Amniotic epithelial cell (primary cell): ENCODE measurements at regions not wholly inside any gene's neighbourhood (a gene's known extent, or its start where the extent isn't known, plus 50 kb on each side); places are given as distances from the start of the nearest gene placed in this dataset.

Experiments
- DNase-seq: peaks from one replicate; pipeline ENCODE4 v3.0.0-alpha.2; 2010; ENCODE audit warnings: low read depth

DNA sequence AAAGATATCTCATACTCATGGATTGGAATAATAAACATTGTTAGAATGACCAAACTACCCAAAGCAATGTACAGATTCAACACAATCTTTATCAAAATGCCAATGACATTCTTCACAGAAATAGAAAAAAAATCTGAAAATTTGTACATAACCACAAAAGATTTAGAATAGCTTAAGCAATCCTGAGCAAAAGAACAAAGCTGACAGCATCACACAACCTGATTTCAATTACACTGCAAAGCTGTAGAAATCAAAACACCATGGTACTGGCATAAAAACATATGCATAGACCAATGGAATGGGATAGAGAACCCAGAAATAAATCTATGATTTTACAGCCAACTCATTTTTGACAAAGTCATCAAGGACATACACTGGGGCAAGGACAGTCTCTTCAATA lies 130.0 kb upstream of the TMEM72 start:
- no peak for DNase-seq

DNA sequence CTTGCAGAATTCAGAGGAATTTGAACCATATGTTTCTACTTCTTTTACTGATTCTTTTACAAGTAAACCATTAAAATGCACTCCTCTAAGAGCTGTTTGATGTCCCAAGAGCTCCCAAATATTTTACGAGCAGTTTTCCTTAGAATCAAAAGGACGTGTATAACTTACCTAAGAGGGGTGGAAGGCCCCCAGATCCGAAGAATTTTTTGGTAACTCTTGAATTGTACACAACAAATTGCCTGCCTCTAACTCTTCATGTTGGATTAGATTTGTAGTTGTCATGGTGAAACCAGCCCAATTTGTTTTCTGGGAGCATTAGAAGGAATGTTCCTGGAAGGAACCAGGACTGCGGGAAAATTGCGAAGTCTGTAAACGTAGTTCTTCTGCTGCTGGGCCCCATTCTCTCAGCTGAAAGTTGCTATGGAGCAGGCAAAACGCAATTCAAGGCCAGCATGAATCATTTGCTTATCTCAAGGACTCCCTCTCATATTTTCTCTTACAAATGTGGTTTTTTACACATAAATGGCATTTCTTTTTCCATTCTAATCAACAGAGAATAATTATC lies 124.8 kb upstream of the TMEM72 start:
- DNase-seq, result peak; percentile 96

DNA sequence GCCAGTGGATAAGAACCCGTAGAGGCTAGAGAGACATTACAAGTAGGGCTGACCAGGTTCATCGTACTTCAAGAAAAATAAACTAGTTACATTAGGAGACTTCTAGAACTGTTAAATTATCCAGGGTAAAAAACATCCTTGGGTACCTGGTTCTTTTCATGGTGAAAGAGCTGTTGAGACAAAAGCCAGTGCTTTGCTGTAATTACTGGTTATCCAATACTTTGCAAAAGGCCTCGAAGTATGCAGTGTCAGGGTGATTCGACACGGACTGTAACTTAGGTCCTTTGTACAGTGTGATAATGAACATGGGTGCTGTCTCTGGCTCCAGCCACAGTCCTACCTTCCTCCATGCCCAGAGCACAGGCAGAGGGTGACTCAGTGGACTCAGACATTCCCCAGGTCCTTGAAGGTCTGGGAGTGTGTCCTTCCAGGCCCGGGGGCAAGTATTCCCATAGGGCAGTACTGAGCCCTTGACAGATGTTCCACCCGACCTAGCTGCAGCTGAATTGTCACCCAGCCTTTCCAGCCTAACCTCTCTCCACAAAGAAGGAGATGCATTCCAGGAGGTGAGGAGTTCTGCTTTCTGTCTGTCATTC lies 123.6 kb upstream of the TMEM72 start:
- peak; percentile 20 for DNase-seq

DNA sequence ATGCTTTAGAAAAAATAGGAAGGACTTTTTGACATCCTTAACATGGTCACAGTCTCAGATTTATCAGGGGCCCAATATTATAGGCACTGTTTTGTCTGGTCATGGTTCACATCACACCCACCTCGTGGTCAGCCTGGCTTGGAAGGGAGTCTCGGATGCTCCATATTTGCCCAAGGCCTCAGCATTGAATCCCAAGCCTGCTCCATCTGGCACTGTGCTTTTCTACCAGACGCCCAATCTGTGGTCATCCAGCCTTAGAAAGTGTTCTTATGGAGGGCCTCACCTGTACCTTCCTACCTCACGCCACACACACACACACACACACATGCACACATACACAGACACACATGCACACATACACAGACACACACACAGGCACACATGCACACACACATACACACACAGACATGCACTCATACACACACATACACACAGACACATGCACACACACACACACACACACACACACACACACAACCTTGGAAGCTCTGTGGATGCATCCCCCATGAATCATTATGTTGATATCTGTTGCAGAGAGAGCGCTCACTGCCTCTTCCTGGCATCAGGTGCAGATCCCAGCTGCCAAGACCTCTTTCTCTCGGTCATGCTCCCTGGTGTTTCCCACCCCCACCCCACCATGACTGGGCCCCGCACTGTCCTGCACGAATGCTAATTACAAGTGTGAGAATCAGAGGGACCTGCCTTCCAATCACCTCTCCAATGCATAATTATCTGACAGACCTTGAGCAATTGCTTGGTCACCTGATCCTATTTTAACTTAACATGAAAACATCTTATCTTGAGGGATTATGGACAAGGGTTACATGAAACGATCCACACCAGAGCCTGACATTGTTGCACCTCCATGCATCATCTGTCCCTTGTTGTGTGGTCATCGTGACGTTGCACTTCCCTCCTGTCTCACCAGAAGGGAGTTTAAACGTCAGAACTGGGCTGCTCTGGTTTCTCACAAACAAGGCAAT lies 122.7 kb upstream of the TMEM72 start:
- peak; percentile 81 for DNase-seq

DNA sequence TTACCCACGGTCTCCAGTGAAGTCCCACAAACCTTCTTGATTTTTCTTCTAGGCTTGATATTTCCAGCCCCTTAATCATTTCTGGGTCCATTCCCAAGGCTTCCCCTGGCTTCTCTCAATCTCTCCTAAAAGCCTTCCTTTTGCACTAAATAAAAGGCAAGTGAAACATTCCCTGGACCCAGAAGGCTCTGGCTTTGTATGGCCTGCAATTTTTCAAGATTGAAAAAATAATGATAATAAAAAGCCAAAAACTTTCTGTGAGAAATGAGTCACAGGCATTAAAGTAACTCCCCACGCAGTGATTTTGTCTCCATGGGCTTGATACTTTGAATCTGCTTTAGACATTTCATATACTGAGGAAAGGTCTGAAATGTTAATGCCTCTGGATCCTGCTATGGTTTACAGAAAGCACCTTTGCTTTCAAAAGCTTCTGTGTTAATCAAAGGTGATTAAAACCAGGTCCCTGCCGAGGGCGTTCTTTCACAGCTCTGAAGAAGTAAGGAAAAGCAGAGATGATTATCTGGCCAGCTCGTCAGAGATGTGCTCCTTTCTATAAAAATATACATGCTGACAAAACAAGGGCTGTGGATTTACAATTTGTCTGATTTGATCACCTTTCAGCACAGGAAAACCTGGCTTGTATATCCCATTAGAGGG lies 118.9 kb upstream of the TMEM72 start:
- no peak for DNase-seq

DNA sequence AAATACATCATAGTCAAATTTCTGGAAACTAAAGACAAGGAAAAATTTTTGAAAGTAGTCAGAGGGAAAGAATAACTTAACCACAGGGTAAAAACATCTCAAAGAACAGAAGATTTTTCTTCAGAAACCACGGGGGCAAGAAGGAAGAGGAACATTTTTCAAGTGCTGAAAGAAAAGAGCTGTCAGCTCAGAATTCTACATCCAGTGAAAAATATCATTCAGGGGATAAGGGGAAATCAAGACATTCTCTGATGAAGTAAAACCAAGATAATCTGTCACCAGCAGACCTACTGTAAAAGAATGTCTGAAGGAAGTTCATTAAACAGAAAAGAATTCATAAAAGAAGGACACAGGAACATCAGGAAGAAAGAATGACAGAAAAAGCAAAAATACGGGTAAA lies 111.2 kb upstream of the TMEM72 start:
- no peak for DNase-seq

DNA sequence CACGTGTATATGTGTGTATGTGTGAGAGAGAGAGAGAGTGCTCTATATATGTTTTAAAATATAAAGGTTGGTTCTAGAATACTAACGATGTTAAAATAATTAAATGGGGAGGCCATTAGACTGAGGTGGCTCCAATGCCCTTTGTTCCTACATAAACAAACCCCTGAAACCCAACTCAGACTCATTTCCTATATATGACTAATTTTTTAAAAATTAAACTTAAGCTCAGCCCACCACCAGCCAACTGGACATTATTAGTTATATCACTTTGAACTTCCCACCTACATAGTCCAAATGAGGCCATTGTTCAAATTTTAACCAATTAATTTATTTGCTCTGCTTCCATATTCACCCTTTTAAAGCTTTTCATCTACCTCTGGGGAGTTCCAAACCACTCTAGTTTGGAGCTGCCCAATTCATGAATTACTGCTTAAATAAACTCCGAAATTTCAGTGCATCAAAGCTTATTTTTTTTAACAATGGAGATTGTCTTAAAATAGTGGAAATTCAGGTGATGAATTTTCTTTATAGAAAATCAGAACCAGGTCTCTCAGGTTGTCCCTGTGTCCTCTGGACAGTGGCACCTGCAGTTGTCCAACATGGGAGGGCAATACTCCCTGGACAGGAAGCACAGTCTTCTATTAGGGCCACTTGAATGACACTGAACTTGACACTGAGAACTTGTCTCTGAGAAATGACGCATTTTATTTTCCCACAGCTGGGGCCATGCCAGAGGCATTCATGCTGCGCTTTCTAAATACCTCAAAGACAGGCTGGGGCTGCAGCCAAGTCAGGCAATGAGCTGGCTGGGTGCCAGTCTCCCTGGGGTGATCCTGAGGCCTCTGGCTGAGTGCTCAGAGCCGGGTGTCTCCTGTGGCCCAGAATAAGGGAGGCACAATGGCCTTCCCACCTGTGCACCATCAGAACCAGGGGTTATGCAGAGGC lies 109.5 kb upstream of the TMEM72 start:
- peak; percentile 82 for DNase-seq

DNA sequence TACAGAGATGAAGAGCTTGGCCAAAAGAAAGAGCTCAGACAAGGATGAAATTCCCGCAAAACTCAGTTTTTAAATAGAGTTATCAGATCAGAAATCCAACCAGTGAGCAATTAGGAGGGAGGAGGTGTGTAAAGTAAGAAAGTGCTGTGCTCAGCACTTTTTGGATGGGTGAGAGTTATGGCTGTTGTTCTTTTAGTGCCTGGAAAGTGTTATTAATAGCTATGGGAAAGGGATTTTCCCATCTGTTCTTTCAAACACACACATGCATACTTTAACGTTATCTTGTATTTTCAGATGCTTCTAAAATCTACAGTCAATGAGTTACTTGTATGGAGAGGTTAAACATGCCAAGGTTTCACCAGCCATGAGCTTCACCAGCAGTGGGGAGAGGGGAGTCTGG lies 107.3 kb upstream of the TMEM72 start:
- no peak for DNase-seq

DNA sequence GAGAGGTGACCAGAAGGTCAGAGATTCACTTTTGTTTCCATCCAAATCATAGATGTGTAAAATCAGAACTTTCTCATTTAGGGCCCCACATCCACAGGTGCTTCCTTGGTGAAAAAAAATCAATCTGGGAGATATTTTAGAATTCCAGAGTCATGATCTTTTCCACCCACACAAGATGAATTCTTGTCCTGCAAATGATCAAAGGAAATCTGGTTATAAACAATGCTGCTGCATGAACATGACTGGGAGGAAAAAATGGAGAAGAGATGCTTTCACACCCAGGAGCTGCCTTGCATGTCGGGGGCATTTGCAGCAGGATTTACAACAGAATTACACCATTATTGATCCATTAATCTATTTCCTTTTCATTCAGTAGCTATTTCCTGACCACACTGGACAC lies 106.5 kb upstream of the TMEM72 start:
- DNase-seq, result no peak

DNA sequence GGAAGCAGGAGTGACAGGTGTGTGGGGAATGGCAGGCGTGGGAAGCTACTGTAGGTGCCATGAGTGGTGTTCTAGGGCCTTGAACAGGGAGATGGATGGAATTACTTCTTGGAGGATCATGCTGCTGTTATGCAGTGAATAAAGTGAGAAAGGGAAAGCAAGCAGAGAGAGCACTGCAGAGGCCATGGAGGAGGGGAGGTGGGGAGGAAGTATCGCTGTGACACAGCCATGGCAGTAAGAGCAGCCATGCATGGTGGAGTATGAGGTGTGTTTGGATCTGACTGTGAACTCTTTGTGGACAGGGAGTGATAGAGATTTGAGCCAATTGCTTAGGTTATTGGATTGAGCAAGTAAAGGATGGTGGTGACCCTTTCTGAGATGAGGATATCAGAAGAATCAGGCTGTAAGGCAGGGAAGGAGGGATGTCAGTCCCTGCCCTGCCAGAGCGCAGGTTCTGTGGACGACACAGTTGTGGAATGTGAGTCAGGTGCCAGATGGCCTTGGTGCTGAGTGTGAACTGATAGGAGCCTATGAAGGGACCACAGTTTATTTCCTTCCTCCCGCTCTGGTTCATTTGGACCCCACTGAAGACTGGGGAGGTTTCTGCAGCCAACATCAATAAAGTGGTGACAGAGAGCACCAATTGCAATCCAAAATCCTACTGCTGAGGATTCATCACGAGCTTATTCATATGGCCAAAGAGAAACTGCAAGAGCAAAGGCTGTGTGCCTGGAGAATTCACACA lies 105.5 kb upstream of the TMEM72 start:
- DNase-seq, result no peak

DNA sequence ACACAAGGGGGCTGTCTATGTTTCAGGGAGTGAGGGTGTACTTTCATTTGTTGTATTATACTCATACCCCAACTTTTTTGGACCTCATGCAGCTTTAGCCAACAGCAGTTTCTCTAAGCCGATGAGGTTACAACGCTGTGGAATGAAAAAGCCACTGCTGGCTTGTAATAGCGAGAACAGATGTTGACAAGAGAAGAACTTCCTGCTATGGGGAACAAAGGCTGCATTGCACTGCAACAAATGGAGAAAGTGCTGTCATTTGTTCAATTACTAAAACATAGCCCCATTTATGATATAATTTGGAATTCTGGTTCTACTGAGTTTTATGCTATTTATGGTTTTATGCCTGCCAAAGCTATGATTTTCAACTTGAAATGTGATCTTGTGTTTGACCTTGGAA lies 104.2 kb upstream of the TMEM72 start:
- DNase-seq, result no peak

DNA sequence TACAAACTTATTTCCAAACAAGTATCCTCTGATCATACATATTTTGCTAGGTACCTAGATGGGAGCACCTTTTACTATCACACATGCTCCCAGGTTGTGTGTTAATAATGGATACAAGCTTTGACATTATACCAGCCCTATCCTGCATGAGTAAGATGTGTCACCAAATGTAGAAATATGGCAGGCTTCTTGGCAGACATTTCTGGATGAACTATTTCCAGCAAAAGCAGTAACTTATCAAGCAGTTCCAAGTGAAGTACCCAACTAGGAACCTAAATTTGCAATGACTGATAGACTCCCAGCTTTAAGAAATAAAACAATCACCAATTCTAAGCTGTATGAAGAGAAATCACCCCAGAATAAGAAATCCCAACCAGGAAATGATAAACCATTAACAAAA lies 103.7 kb upstream of the TMEM72 start:
- DNase-seq, result no peak

DNA sequence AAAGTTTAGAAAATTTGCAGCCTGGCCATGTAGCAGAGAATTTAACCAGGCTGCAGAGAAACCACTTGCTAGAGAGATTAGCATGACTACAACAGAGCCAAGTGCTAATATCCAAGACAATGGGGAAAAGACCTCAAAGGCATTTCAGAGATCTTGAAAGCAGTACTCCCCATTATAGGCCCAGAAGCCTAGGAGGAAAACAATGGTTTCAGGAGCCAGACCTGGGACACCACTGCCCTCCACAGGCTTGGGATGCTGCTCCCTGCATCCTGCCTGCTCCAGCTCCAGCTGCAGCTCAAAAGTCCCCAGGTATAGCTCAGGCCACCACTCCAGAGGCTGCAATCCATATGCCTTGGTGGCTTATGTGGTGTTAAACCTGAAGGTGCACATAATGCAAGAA lies 101.5 kb upstream of the TMEM72 start:
- DNase-seq, result no peak

DNA sequence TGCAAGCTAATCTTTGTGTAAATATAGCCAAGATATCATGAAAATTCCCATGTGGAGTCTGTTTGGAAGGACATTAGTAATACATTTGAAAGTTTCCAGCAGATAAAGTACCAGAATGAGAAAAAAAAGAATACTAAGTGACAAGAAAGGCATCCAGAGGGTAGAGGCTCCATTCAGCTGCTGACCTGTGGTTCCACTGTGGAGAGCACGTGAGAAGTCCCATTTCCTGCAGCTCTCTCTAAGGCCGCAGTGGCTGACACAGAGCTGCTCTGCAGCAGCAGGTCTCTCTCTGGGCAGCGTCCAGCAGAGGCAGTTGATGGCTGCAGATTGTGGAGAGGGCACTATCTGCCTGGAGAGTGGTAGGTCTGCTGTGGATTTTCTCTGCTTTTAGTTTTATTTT lies 100.1 kb upstream of the TMEM72 start:
- DNase-seq, result no peak

DNA sequence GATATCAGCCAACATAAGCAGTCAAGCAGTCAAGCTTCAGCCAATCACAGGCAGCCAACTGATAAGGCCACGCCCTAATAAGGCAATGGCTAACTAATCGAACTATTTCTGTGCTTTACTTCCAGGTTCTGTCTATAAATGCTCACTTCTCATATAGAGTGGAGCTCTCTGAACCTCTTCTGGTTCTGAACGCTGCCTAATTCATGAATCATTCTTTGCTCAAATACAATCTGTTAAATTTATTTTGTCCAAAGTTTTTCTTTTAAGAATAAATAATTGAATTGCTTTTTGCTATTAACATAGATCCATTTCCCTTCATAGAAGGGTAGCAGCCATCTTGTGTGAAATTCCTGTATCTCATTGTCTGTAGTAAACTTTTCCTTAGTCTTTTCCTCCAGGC lies 97.9 kb upstream of the TMEM72 start:
- no peak for DNase-seq

DNA sequence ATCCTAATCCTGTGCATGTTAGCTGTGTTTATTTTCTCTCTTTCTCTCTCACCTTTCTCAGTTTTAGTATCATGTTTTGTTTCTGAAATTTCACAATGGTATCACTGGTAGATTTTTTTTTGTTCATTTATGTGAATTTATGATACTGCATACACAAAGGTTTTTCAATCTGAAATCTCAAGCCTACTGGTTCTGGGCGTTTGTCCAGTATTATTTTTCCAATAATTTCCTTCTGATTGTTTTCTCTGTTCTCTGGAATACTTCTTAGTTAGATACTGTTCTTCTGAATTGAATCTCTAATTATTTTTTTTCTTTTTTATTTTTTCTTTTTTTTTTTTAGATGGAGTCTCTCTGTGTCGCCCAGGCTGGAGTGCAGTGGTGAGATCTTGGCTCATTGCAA lies 96.2 kb upstream of the TMEM72 start:
- DNase-seq, result no peak

DNA sequence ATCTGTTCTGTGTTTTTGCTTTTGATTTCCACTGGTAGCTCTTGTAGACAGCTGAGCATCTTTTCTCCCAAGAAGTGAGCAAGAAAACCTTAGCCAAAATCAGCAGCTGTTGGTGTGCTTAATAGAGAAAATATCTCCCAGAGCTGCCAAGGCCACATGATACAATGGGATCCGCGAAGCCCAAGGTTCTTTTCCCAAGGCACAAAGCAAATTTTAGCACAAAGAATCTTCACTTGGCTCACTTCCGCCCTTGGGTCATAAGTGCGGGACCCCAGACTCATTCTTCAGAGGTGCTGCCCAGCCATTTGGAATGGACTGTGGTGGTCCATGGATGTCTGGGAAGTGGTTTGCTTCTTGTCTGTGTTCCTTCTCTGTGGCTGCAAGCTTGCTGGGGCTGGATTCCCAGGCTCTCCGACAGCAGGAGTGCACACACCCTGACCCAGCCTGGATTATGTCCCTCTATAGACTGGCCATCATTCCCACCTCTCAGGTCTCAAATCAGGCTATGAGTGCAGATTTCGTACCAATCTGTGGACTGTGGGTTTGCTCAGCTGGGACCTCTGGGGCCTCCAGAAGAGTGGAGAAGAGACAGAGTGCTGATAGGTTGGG lies 93.0 kb upstream of the TMEM72 start:
- DNase-seq, result no peak

DNA sequence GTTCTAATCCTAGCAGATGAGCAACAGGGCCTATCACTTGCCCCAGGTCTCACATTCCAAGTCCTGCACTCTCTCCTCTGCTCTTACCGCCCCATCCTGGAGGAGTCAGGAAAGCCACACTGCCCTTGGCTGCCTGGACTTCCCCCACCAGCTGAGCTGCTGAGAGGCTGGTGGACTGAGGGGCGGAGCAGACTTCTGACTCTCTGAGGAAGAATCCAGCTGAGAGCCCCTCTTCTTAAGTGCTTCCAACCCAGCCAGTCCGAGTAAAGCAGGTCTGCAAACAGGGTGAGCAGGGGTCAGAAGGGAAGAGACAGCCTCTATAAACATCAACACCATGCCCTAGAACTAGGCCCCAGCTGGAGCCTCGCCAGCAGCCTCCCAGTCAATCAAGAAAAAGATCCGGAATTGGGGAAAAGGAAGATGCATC lies 92.4 kb upstream of the TMEM72 start:
- no peak for DNase-seq

DNA sequence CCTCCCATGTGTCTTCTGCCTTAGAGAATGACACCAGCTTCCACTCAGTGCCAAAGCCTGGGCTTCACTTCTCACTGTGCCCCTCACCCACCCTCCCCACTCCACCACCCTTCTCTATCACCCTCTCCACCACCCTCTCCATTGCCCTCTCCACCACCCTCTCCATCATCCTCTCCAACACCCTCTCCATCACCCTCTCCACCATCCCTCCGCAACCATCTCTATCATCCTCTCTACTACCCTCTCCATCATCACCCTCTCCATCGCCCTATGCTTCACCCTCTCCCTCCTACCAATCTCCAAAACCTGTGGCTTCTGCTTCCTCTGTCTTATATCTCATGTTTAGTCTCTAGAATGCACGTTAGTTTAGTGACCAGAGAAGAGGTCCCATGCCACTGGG lies 91.0 kb upstream of the TMEM72 start:
- no peak for DNase-seq

DNA sequence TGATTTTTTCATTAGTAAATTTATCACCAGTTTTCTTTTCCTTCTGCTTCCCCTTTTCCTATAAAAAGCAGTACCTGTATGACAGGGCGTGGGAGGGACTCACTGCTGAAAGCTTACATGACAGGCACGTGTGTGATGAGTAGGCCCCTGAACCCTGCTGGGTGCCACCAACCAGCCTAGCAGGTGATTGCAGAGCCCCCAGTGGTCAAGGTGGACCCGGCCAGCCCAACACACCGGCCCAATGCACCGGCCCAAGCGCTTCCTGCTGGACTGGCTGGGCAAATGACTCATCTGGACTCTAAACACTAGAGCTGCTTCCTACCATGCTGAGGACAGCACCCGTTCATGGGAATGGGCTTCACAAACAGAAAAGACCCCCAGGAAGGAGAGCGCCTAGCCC lies 89.8 kb upstream of the TMEM72 start:
- no peak for DNase-seq
